HG03196 (cell line): ENCODE measurements at regions not wholly inside any gene's neighbourhood (a gene's known extent, or its start where the extent isn't known, plus 50 kb on each side); places are given as distances from the start of the nearest gene placed in this dataset.

Experiments
- ATAC-seq: cut with Tn5 transposase; IDR thresholded peaks from one replicate; pipeline ENCODE4 v1.9.1; 2021; ENCODE audit not compliant: unreplicated experiment

GRCh38 chr5:120388016-120388781, 75.9 kb upstream of the PRR16 start:
- ATAC-seq, result no peak

- ATAC-seq, result no peak
Observed at GRCh38 chr5:120394259-120394658, 69.8 kb upstream of the PRR16 start.

GRCh38 chr5:120396186-120396585, 67.9 kb upstream of the PRR16 start:
- ATAC-seq, result no peak

- no peak for ATAC-seq
Observed at GRCh38 chr5:120400356-120400755, 63.7 kb upstream of the PRR16 start.

- ATAC-seq, result no peak
Observed at GRCh38 chr5:120402606-120403005, 61.5 kb upstream of the PRR16 start.

GRCh38 chr5:120405286-120405864, 58.7 kb upstream of the PRR16 start:
- no peak for ATAC-seq

GRCh38 chr5:120405923-120406322, 58.2 kb upstream of the PRR16 start:
- no peak for ATAC-seq

GRCh38 chr5:120413686-120414085, 50.4 kb upstream of the PRR16 start:
- ATAC-seq, result no peak
